OCI-LY1 (cell line): ENCODE measurements at regions not wholly inside any gene's neighbourhood (a gene's known extent, or its start where the extent isn't known, plus 50 kb on each side); places are given as distances from the start of the nearest gene placed in this dataset.

Source experiments
- H2AFZ ChIP-seq: fragments of 200-600 bp; sonication (generic), shearing (Covaris generic); 2 replicates; pipeline ENCODE4 v1.6.0; 2014; ENCODE audit warnings: antibody characterized with exemption, mild to moderate bottlenecking, low read length
- H3F3A ChIP-seq: fragments of 200-600 bp; sonication (generic), shearing (Covaris generic); 2 replicates; pipeline ENCODE4 v1.6.0; 2014; ENCODE audit warnings: mild to moderate bottlenecking, antibody characterized with exemption, low read length, moderate library complexity; ENCODE audit not compliant: insufficient read depth
- H3K27ac ChIP-seq: fragments of 200-600 bp; sonication (generic); 2 replicates; pipeline ENCODE4 v1.5.1; 2014; ENCODE audit warnings: low read length, mixed run types, mild to moderate bottlenecking, low read depth; ENCODE audit not compliant: poor library complexity, severe bottlenecking
- H3K27me3 ChIP-seq: fragments of 200-600 bp; sonication (generic); 2 replicates; pipeline ENCODE4 v1.6.0; 2014; ENCODE audit warnings: antibody characterized with exemption, mild to moderate bottlenecking, low read length, moderate library complexity; ENCODE audit not compliant: insufficient read depth
- H3K36me3 ChIP-seq: fragments of 200-600 bp; sonication (generic); 2 replicates; pipeline ENCODE4 v1.6.1; 2014; ENCODE audit warnings: mild to moderate bottlenecking, antibody characterized with exemption, low read length, moderate library complexity, mixed read lengths; ENCODE audit not compliant: insufficient read depth
- H3K4me1 ChIP-seq: fragments of 200-600 bp; sonication (generic); 2 replicates; pipeline ENCODE4 v1.5.1; 2014; ENCODE audit warnings: mild to moderate bottlenecking, low read length, moderate library complexity; ENCODE audit not compliant: insufficient read depth, severe bottlenecking
- H3K4me2 ChIP-seq: fragments of 200-600 bp; sonication (generic), shearing (Covaris generic); 2 replicates; pipeline ENCODE4 v1.6.1; 2014; ENCODE audit warnings: low read length
- H3K4me3 ChIP-seq: fragments of 200-600 bp; sonication (generic); 2 replicates; pipeline ENCODE4 v1.5.1; 2014; ENCODE audit warnings: low read length, low read depth, mild to moderate bottlenecking, mixed read lengths; ENCODE audit not compliant: poor library complexity, severe bottlenecking
- H3K79me2 ChIP-seq: fragments of 200-600 bp; shearing (Covaris generic); 2 replicates; pipeline ENCODE4 v1.6.1; 2016; ENCODE audit warnings: mixed run types, low read length, mixed read lengths; ENCODE audit not compliant: insufficient read depth
- H3K9ac ChIP-seq: fragments of 200-600 bp; sonication (generic), shearing (Covaris generic); 2 replicates; pipeline ENCODE4 v1.6.1; 2014; ENCODE audit warnings: mild to moderate bottlenecking, low read length, mixed read lengths
- H3K9me2 ChIP-seq: fragments of 200-600 bp; sonication (generic), shearing (Covaris generic); 2 replicates; pipeline ENCODE4 v1.6.1; 2014; ENCODE audit warnings: low read depth, mild to moderate bottlenecking, low read length, mixed read lengths
- H3K9me3 ChIP-seq: fragments of 200-600 bp; shearing (Covaris generic); 2 replicates; pipeline ENCODE4 v1.6.1; 2014; ENCODE audit warnings: low read length, mixed read lengths
- H4K20me1 ChIP-seq: fragments of 200-600 bp; sonication (generic), shearing (Covaris generic); 2 replicates; pipeline ENCODE4 v1.6.0; 2016; ENCODE audit warnings: mild to moderate bottlenecking, low read length; ENCODE audit not compliant: insufficient read depth
- CTCF ChIP-seq: fragments of 200-600 bp; sonication (generic), shearing (Covaris generic); IDR thresholded peaks from 2 replicates; pipeline ENCODE4 v1.5.1; 2017; ENCODE audit warnings: mild to moderate bottlenecking, antibody characterized with exemption, low read length, moderate library complexity, mixed read lengths
- EZH2 ChIP-seq: fragments of 200-600 bp; sonication (generic), shearing (Covaris generic); IDR thresholded peaks from 2 replicates; pipeline ENCODE4 v1.8.0; 2017; ENCODE audit warnings: borderline replicate concordance, mixed run types, mild to moderate bottlenecking, antibody characterized with exemption, low read length, moderate library complexity, mixed read lengths

GRCh38 chr10:88196291-88196690 is 332.9 kb downstream of the PTEN start:
- Histone ChIP-seq H3K9me3 (no peaks in the 10 kb centered on the region), H3K36me3 (peaks cover 81% of the 10 kb centered on the region), H4K20me1 (no peaks in the 10 kb centered on the region), H3K27ac (no peak overlapping the region), H3K4me2 (no peak overlapping the region), H3K4me3 (no peak overlapping the region), H2AFZ (no peak overlapping the region), H3F3A (no peaks in the 10 kb centered on the region), H3K4me1 (no peaks in the 10 kb centered on the region), H3K79me2 (no peaks in the 10 kb centered on the region), H3K27me3 (no peaks in the 10 kb centered on the region), H3K9me2 (no peaks in the 10 kb centered on the region), H3K9ac (no peak overlapping the region)
- no peak for TF ChIP-seq EZH2
- no peak for TF ChIP-seq CTCF

- H4K20me1 ChIP-seq: no peaks in the 10 kb centered on the region
- no peaks in the 10 kb centered on the region for H3K79me2 ChIP-seq
- H3K4me1 ChIP-seq: no peaks in the 10 kb centered on the region
- no peak overlapping the region for H2AFZ ChIP-seq
- H3K9ac ChIP-seq: no peak overlapping the region
- H3K27ac ChIP-seq: no peak overlapping the region
- no peaks in the 10 kb centered on the region for H3K27me3 ChIP-seq
- TF ChIP-seq EZH2: no peak
- TF ChIP-seq CTCF: no peak
- no peaks in the 10 kb centered on the region for H3F3A ChIP-seq
- no peak overlapping the region for H3K4me2 ChIP-seq
- no peaks in the 10 kb centered on the region for H3K9me3 ChIP-seq
- no peak overlapping the region for H3K4me3 ChIP-seq
- no peaks in the 10 kb centered on the region for H3K9me2 ChIP-seq
- peaks cover 78% of the 10 kb centered on the region for H3K36me3 ChIP-seq
Measured at GRCh38 chr10:88198023-88198422, 334.6 kb downstream of the PTEN start.

DNA sequence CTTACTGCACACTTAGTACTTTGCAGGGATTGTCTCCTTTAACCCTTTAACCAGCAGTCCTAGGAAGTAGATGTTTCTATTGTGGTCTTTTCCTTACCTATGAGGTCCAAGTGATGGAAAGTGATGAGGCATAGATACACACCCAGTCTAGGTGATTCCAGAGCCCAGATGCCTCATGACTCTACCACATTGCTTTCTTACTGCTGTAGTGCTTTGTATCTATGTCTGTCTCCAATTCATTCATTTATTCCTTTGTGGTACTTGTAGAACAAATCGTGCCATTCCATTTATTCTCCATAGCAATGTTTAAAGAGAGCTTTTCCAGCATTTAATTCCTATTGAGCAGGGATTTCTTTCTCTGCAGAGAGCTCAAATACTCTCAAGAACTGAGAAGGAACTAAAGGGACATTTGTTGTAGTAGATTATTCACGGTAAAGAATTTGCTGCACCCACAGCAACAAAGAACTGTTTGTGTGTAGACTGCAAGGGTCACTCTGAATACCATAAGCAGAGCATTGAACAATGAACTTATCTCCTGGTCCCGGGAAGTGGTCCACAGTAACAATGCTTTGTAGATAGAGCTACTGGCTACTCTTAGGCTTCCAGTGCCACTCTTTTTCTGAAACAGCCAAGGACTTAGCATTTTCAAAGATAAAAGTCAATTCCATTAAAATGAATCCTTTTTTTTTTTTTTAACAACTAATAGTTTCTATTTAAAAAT is 337.0 kb downstream of the PTEN start:
- H3K36me3 ChIP-seq: peaks cover 78% of the 10 kb centered on the region
- no peaks in the 10 kb centered on the region for H3K27me3 ChIP-seq
- no peaks in the 10 kb centered on the region for H3K9me2 ChIP-seq
- H3K4me3 ChIP-seq: no peak overlapping the region
- H3K79me2 ChIP-seq: no peaks in the 10 kb centered on the region
- H4K20me1 ChIP-seq: no peaks in the 10 kb centered on the region
- H3K9ac ChIP-seq: no peak overlapping the region
- H3K4me1 ChIP-seq: no peaks in the 10 kb centered on the region
- H3K9me3 ChIP-seq: no peaks in the 10 kb centered on the region
- no peaks in the 10 kb centered on the region for H3F3A ChIP-seq
- no peak overlapping the region for H3K4me2 ChIP-seq
- no peak for TF ChIP-seq EZH2
- TF ChIP-seq CTCF: no peak
- H2AFZ ChIP-seq: no peak overlapping the region
- H3K27ac ChIP-seq: no peak overlapping the region
